Pulmonary artery endothelial cell (primary cell): ENCODE measurements at regions not wholly inside any gene's neighbourhood (a gene's known extent, or its start where the extent isn't known, plus 50 kb on each side); places are given as distances from the start of the nearest gene placed in this dataset.

Experiments used
- DNase-seq: peaks from one replicate; pipeline ENCODE4 v3.0.0-alpha.2; 2011; ENCODE audit warnings: low read depth, low spot score

DNA sequence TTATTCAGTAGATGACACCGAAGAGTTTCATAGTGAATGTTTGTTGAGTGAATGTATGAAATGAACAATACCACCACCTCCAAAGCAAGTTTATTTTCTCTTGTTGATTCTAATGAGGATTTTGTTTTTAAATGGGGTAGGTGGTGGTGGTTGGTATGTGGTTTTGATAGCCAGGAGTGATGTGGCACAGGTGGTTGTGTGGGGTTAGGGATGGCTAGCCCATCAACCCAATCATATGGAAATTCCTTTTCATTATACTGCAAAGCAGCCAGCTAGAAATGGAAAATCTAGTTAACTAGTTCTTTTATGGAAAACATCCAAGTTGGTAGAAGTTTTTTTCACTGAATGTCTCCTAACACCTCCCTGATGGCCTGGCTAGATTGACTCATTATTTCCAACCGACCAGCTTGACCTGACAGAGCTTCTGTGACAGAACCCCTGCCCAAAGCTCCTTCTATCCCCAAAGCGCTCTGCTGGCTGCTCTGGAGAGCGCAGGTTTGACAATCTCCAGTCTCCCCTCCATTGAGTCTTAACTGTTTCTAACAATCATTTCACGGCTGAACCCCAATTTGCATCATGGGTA, 376.9 kb downstream of the MTX2 start:
- DNase-seq: no peak

DNA sequence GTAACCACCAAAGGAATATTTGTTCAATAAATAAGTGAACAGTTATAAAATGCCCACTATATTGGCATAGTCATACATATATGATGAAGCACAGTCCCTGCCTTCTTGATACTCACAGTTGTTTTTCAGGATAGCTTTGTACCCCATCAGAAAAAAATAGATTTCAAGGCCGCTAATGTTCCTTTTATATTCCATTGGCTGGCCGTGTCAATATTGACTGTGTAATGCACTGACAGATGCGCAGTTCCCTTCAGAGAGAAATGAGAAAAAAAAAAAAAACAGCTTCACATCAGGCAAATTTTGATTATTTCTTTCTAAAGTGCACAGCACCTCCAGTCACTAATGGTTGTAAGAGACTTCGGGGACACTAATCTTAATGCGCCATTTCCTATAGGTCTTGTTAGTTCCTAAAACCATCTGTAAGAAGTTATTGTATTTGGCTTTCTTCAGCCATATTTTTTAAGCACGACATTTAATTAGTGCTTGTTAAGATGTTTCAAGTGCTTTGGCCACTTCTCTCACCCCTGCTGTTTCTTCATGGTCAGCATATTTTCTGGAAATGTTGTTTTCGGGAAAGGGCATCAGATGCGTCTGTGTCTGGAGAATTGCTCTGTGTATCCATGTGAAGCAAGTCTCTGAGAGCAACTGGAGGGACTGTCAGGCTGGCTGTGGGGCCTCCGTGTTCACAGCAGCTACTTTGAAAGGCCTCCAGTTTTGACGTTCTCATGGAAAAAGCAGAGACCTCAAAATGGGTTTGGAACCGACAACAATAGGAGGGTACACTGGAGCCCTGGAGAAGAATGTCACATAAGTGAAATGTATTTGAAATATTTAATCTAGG, 378.3 kb downstream of the MTX2 start:
- no peak for DNase-seq

- DNase-seq: no peak
Observed at GRCh38 chr2:176648700-176649297, 379.6 kb downstream of the MTX2 start.

DNA sequence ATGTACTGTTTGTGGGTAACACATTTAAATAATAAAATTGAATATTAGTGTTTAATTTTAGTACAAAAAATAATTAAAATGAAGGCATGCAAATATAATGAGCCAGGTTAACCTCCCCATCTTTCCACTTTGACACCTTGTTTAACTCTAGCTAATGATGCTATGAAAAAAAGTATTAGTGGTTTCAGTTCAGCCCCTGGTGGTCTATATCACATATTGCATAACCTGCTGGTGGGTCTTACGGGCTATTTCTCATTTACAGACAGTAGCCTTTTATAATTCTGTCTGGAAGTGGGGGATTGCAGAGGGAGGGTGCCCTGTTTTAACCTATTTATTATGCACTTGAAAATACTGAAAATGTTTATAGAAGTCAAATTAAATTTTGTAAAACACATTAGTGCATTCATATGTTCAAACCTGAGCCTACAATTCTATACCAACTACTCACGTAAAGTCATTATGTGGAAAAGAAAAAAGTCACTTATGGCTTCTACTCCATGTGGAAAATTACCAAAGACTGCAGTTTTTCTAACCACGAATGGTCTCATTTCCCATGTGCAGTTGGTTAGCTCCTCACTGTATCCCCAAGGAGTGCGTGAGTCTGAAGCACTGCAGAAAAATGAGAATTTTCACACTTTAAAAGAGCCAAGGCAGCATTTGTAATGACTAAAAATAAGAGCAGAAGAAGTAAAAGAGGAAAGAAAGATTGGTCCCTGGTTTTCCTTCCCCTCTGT, 381.0 kb downstream of the MTX2 start:
- no peak for DNase-seq

GRCh38 chr2:176650838-176651555, 381.8 kb downstream of the MTX2 start:
- no peak for DNase-seq

DNA sequence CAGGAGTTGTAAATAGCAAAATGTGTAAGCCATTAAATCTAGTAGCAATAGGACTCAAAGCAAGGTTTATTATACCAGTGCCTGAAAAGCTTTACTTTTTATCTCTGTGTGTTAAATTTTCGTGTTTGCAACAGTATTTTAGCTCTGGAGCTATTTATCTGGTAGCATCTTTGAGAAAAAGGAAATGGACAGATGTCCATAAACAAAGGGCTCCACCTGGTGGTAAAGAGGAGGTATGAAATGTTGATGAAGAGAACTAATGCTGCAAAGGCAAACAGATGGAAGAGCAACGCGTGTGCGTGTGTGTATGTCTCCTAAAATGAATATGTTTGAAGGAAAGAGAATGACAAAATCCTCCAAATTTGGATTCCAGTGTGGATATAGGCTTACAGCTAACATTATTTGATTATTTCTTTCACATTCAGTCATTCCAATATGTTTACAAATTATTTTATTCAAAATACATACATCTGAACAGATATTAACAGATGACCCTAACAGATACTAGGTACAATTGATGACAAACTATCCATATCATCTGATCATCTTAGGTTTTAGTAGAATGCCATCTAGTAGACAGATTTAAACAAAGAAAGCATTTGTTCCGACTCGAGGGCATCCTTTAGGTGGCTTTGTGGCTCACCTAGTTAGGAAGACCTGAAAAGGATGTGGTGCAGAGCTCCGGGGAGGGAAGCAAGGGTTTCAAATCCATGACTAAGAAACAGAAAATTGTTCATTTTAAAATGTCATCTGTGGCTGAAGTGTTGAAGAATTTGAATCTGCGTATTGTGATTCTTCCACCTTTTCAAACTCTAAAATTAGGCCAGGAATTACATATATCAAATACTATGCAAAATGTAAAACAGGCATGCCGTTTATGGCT, 383.3 kb downstream of the MTX2 start:
- peak; percentile 5 for DNase-seq

GRCh38 chr2:176653479-176654443, 384.5 kb downstream of the MTX2 start:
- DNase-seq: peak; percentile 15

DNA sequence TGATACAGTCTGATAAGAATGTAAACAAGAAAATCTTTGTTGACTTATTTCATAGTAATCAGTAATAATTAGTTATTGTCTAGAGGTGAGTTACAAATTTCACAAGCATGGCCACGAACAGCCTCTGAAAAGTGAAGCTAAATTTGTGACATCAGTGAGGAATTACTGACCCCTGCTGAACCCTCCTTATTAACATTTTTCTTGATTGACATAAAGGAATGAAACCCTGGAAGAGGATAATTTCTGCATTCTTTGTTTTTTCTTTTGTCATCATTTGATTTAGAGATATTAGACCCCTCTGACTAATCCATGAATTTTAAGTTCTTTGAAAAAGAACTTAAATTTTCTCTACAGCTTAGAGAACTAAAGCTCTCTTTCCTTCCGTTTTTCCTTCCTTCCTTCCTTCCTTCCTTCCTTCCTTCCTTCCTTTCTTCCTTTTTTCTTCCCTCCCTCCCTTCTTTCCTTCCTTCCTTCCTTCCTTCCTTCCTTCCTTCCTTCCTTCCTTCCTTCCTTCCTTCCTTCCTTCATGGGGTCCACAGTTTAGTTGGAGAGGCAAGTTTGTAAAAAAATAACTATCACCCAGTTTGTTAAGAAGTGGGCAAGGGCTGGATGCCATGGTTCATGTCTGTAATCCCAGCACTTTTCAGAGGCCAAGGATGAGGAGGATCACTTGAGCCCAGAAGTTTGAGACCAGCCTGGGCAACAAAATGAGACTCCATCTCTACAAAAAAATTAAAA, 387.0 kb downstream of the MTX2 start:
- DNase-seq: no peak

DNA sequence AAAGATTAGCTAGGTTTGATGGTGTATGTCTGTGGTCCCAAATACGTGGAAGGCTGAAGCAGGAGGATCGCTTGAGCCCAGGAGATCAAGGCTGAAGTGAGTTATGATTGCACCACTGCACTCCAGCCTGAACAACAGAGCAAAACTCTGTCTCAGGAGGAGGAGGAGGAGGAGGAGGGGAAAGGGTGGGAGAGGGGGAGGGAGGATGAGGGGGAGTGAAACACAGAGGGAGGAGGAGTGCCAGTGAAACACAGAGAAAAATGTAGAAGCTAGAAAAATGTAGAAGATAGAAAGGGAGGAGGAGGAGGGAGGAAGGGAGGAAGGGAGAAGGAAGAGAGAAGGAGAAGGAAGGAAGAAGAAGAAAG, 387.5 kb downstream of the MTX2 start:
- DNase-seq: no peak

DNA sequence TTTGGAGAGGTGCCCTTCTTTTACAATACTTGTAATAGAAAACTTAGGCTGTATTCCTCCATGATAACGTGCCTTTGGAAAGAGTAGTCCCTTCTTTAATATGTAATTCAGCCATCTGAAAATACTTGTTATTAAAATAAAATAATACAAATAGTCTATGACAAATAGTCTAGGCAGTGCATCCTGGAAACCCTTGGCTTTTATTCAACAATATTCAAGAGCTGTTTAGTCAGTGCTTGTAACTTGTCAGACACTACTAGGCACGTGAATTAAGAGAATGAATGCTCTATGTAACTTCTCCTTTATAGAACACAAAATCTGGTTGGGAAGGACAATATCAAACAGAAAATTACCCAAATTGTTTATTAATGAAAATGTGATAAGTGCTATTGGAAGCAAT, 388.2 kb downstream of the MTX2 start:
- DNase-seq: no peak

GRCh38 chr2:176658708-176659107, 389.5 kb downstream of the MTX2 start:
- no peak for DNase-seq

DNA sequence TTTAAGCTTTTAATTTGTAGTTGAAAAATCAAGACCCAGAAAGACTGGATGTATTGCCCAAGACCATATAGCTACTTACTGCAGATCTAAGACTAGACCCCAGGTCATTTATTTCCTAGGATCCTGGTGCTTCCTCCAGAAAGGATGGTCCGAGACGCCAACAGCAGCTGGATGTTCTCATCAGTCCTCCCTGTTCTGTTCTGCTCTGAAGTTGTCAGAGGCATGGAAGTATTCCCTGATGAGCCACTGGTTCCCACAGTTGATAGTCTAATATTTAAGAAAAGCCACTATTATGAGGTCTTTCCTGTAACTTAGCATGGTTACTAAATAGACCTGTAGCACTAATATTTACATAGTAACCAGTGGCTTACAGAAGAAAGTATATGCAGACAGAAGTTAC, 393.5 kb downstream of the MTX2 start:
- no peak for DNase-seq

GRCh38 chr2:176664478-176664877, 395.2 kb downstream of the MTX2 start:
- DNase-seq: no peak

- no peak for DNase-seq
Observed at GRCh38 chr2:176665086-176665485, 395.8 kb downstream of the MTX2 start.

DNA sequence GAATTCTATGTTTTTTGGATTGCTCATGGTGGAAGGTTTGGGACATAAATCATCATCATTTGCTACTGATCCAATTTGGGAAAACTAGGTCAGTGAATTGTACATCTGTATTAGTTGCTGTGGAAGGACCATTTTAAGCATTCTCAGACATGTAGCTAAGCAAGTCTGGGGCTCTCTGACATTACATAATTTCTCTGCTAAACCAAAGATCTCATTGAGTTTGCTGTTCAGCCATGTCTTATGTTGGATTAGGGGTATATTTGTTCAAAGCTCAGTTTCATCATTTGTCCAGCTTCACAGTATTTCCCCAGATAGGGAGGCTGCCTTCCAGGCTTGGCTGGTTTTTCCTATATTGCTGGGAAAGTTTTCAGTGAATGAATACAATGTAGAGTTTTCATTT, 399.7 kb downstream of the MTX2 start:
- no peak for DNase-seq

GRCh38 chr2:176669398-176670174, 400.3 kb downstream of the MTX2 start:
- no peak for DNase-seq

DNA sequence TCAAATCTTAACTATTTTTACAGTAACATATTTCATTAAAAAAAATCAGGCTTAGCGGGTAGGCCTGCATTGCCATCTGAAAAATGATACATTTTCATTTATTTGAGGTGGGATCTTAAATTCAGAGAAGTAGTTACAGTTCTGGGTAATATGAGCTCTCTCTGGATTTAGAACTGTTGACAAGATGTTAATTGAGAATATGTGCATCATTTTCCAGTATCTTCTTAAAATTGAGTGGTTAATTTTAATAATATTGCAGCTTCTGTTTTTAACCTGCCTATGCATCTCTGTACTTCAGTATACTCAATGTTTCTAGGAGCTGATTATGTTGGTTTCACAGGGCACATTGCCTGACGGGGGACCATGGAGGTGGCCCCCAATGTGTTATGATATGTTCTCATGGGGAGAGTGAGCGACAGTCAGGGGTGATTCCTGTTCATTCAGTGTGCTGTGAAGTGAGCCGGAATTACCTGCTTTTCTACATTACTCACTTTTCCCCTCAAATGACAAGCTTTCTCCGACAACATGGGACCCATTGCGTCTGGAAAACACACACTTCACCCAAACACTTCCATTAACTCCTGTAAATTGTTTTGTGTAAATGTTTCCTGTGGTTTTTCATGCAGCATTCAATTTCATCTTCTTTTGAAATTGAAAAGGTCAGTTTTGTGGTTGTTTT, 406.2 kb downstream of the MTX2 start:
- DNase-seq: no peak
